ENCODE measurements at regions not wholly inside any gene's neighbourhood (a gene's known extent, or its start where the extent isn't known, plus 50 kb on each side); places are given as distances from the start of the nearest gene placed in this dataset.

- no peak for DNase-seq (ENCODE audit: low read depth in 1 of 2, low spot score in 1 of 2)
Measured at GRCh38 chr4:184528713-184529112, 54.4 kb upstream of the IRF2 start.

GRCh38 chr4:184528051-184528450, 53.7 kb upstream of the IRF2 start:
- no peak for DNase-seq (ENCODE audit: low read depth in 1 of 2, low spot score in 1 of 2)

GRCh38 chr4:184526228-184526627, 51.9 kb upstream of the IRF2 start:
- DNase-seq (ENCODE audit: low read depth in 1 of 2, low spot score in 1 of 2), result no peak
